Activated T-cell treated with anti-CD3 and anti-CD28 coated beads for 1 hour (primary cell): ENCODE measurements at regions not wholly inside any gene's neighbourhood (a gene's known extent, or its start where the extent isn't known, plus 50 kb on each side); places are given as distances from the start of the nearest gene placed in this dataset.
"Not testable (repeated sequence)": the region's sequence is repeated elsewhere in the genome, so short reads cannot be mapped to it uniquely, and the experiment has no call there.

Experiments
- DNase-seq: peaks from one replicate; pipeline ENCODE4 v3.0.0-alpha.2; 2020; ENCODE audit warnings: low read depth

- no peak for DNase-seq
Observed at GRCh38 chr2:176768185-176768584, 444.4 kb upstream of the HNRNPA3 start.

GRCh38 chr2:176769021-176769420, 443.6 kb upstream of the HNRNPA3 start:
- no peak for DNase-seq

- DNase-seq, result no peak
Observed at GRCh38 chr2:176769499-176770370, 442.9 kb upstream of the HNRNPA3 start.

GRCh38 chr2:176772816-176773215, 439.8 kb upstream of the HNRNPA3 start:
- DNase-seq, result no peak

GRCh38 chr2:176774766-176775451, 437.7 kb upstream of the HNRNPA3 start:
- DNase-seq, result no peak

GRCh38 chr2:176777262-176777661, 435.3 kb upstream of the HNRNPA3 start:
- no peak for DNase-seq

- no peak for DNase-seq
Observed at GRCh38 chr2:176779917-176780316, 432.7 kb upstream of the HNRNPA3 start.

- DNase-seq, result no peak
Observed at GRCh38 chr2:176780348-176780747, 432.2 kb upstream of the HNRNPA3 start.

- no peak for DNase-seq
Observed at GRCh38 chr2:176781570-176782217, 430.9 kb upstream of the HNRNPA3 start.

GRCh38 chr2:176784633-176785200, 427.9 kb upstream of the HNRNPA3 start:
- no peak for DNase-seq

GRCh38 chr2:176789751-176790150, 422.8 kb upstream of the HNRNPA3 start:
- no peak for DNase-seq

GRCh38 chr2:176790468-176790867, 422.1 kb upstream of the HNRNPA3 start:
- no peak for DNase-seq

GRCh38 chr2:176793792-176794191, 418.8 kb upstream of the HNRNPA3 start:
- DNase-seq, result no peak

GRCh38 chr2:176794392-176794791, 418.2 kb upstream of the HNRNPA3 start:
- DNase-seq, result no peak

GRCh38 chr2:176795823-176796222, 416.8 kb upstream of the HNRNPA3 start:
- no peak for DNase-seq

GRCh38 chr2:176796677-176797076, 415.9 kb upstream of the HNRNPA3 start:
- not testable (repeated sequence) for DNase-seq

GRCh38 chr2:176804392-176804791, 408.2 kb upstream of the HNRNPA3 start:
- no peak for DNase-seq

GRCh38 chr2:176805345-176805744, 407.2 kb upstream of the HNRNPA3 start:
- no peak for DNase-seq

GRCh38 chr2:176812246-176812775, 400.3 kb upstream of the HNRNPA3 start:
- no peak for DNase-seq

GRCh38 chr2:176813156-176813555, 399.4 kb upstream of the HNRNPA3 start:
- no peak for DNase-seq

GRCh38 chr2:176813621-176814049, 399.0 kb upstream of the HNRNPA3 start:
- no peak for DNase-seq

- DNase-seq, result no peak
Observed at GRCh38 chr2:176814274-176814673, 398.3 kb upstream of the HNRNPA3 start.
